ENCODE measurements at regions not wholly inside any gene's neighbourhood (a gene's known extent, or its start where the extent isn't known, plus 50 kb on each side); places are given as distances from the start of the nearest gene placed in this dataset.
"Not testable (repeated sequence)": the region's sequence is repeated elsewhere in the genome, so short reads cannot be mapped to it uniquely, and the experiment has no call there.

- TF ChIP-seq CTCF (IDR thresholded peaks at IDR 0.05): no peak
- DNase-seq: no peak
- Mint-ChIP-seq H3K36me3 (ENCODE audit: low read depth) (no peaks in the 10 kb centered on the region), H3K27ac (no peak overlapping the region), H3K9me3 (no peaks in the 10 kb centered on the region), H3K4me3 (no peak overlapping the region), H3K27me3 (ENCODE audit: low read depth, poor library complexity) (peaks cover 2% of the 10 kb centered on the region), H3K4me1 (peaks cover under 1% of the 10 kb centered on the region)
Observed at GRCh38 chr7:10637991-10638390, 335.7 kb upstream of the PHF14 start.

- Mint-ChIP-seq H3K36me3 (ENCODE audit: low read depth) (no peaks in the 10 kb centered on the region), H3K9me3 (no peaks in the 10 kb centered on the region), H3K4me3 (no peak overlapping the region), H3K27ac (no peak overlapping the region), H3K27me3 (ENCODE audit: low read depth, poor library complexity) (peaks cover 4% of the 10 kb centered on the region), H3K4me1 (peaks cover 19% of the 10 kb centered on the region)
- no peak for DNase-seq
- TF ChIP-seq CTCF (IDR thresholded peaks at IDR 0.05): no peak
Observed at GRCh38 chr7:10643545-10643944, 330.1 kb upstream of the PHF14 start.

- Mint-ChIP-seq H3K9me3 (no peaks in the 10 kb centered on the region), H3K27me3 (ENCODE audit: low read depth, poor library complexity) (peaks cover 4% of the 10 kb centered on the region), H3K4me1 (peaks cover 19% of the 10 kb centered on the region), H3K4me3 (no peak overlapping the region), H3K27ac (no peak overlapping the region), H3K36me3 (ENCODE audit: low read depth) (no peaks in the 10 kb centered on the region)
- DNase-seq: no peak
- no peak for TF ChIP-seq CTCF (IDR thresholded peaks at IDR 0.05)
Observed at GRCh38 chr7:10644849-10645248, 328.8 kb upstream of the PHF14 start.

GRCh38 chr7:10646194-10646593, 327.5 kb upstream of the PHF14 start:
- Mint-ChIP-seq H3K4me3 (no peak overlapping the region), H3K4me1 (peaks cover 19% of the 10 kb centered on the region)
- no peak for DNase-seq

GRCh38 chr7:10648289-10648688, 325.4 kb upstream of the PHF14 start:
- H3K27ac Mint-ChIP-seq: no peak overlapping the region

More at GRCh38 chr7:10646194-10646593, 327.5 kb upstream of the PHF14 start:
- no peak for TF ChIP-seq CTCF (IDR thresholded peaks at IDR 0.05)
- H3K27me3 Mint-ChIP-seq (ENCODE audit: low read depth, poor library complexity): peaks cover 8% of the 10 kb centered on the region
- H3K9me3 Mint-ChIP-seq: no peaks in the 10 kb centered on the region
- H3K36me3 Mint-ChIP-seq (ENCODE audit: low read depth): no peaks in the 10 kb centered on the region
- no peak overlapping the region for H3K27ac Mint-ChIP-seq

GRCh38 chr7:10649120-10649519, 324.6 kb upstream of the PHF14 start:
- not testable (repeated sequence) for H3K27me3 Mint-ChIP-seq (ENCODE audit: low read depth, poor library complexity); DNase-seq; H3K9me3 Mint-ChIP-seq; H3K36me3 Mint-ChIP-seq (ENCODE audit: low read depth); H3K4me3 Mint-ChIP-seq; H3K27ac Mint-ChIP-seq
- H3K4me1 Mint-ChIP-seq: peaks cover 14% of the 10 kb centered on the region

More at GRCh38 chr7:10648289-10648688, 325.4 kb upstream of the PHF14 start:
- no peaks in the 10 kb centered on the region for H3K36me3 Mint-ChIP-seq (ENCODE audit: low read depth)
- H3K4me1 Mint-ChIP-seq: peaks cover 20% of the 10 kb centered on the region
- no peak overlapping the region for H3K4me3 Mint-ChIP-seq
- no peak for TF ChIP-seq CTCF (IDR thresholded peaks at IDR 0.05)
- DNase-seq: no peak
- no peaks in the 10 kb centered on the region for H3K9me3 Mint-ChIP-seq
- peaks cover 4% of the 10 kb centered on the region for H3K27me3 Mint-ChIP-seq (ENCODE audit: low read depth, poor library complexity)
